IMR-90 (cell line): ENCODE measurements at regions not wholly inside any gene's neighbourhood (a gene's known extent, or its start where the extent isn't known, plus 50 kb on each side); places are given as distances from the start of the nearest gene placed in this dataset.
A peak's percentile ranks its signal among the peaks of the same experiment; 100 is the strongest.

ENCODE experiments used
- ATAC-seq: fragments of 200-7000 bp; cut with Tn5 transposase; 2 replicates; pipeline ENCODE4 v1.9.1; 2020; ENCODE audit warnings: low read depth, mild to moderate bottlenecking, moderate library complexity
- BruUV-seq: library from RNA; stranded (reverse); fragments of 400-500 nt; replicated peaks from 2 replicates; lab custom pipeline; 2021; lab: Mats Ljungman, UMichigan
- CTCF ChIA-PET: fragments of 300-600 bp; formaldehyde crosslinking; extraction: SDS; loops from one replicate; lab custom pipeline; 2021; ENCODE audit warnings: antibody characterized with exemption; lab: Yijun Ruan, JAX
- POLR2A ChIA-PET: fragments of 300-600 bp; sonication (Branson Sonifier 250); formaldehyde crosslinking; loops from one replicate; lab custom pipeline; 2022; ENCODE audit warnings: antibody characterized with exemption; ENCODE audit not compliant: unreplicated experiment; lab: Charles Lee
- DNase-seq: peaks from one replicate; pipeline ENCODE4 v3.0.0; 2013
- H2AFZ ChIP-seq: replicated peaks from 2 replicates; pipeline ENCODE3; 2013; ENCODE audit warnings: low read length, mild to moderate bottlenecking; ENCODE audit not compliant: poor library complexity
- H2AK5ac ChIP-seq: 2 replicates; pipeline ENCODE4 v1.6.1; 2013; ENCODE audit warnings: low read depth, low read length, inconsistent platforms
- H2AK9ac ChIP-seq: replicated peaks from 2 replicates; pipeline ENCODE3; 2013; ENCODE audit warnings: mild to moderate bottlenecking, low read depth, low read length, moderate library complexity; ENCODE audit not compliant: poor library complexity
- H2BK120ac ChIP-seq: 2 replicates; pipeline ENCODE4 v1.6.1; 2013; ENCODE audit warnings: low read depth, low read length, inconsistent platforms
- H2BK15ac ChIP-seq: 3 replicates; pipeline ENCODE4 v1.6.1; 2013; ENCODE audit warnings: low read depth, low read length, inconsistent platforms
- H2BK20ac ChIP-seq: 2 replicates; pipeline ENCODE4 v1.6.1; 2013; ENCODE audit warnings: low read depth, mild to moderate bottlenecking, inconsistent platforms, low read length, moderate library complexity
- H2BK5ac ChIP-seq: 2 replicates; pipeline ENCODE4 v1.6.1; 2013; ENCODE audit warnings: mild to moderate bottlenecking, low read depth, low read length, inconsistent platforms; ENCODE audit not compliant: poor library complexity, severe bottlenecking
- H3K14ac ChIP-seq: replicated peaks from 2 replicates; pipeline ENCODE4 v1.6.1; 2013; ENCODE audit warnings: low read depth, low read length, inconsistent platforms
- H3K18ac ChIP-seq: 2 replicates; pipeline ENCODE4 v1.6.1; 2013; ENCODE audit warnings: low read depth, low read length, control low read depth
- H3K23ac ChIP-seq: 2 replicates; pipeline ENCODE4 v1.6.1; 2013; ENCODE audit warnings: low read depth, low read length, inconsistent platforms
- H3K27ac ChIP-seq: 2 replicates; pipeline ENCODE4 v1.5.1; 2013; ENCODE audit warnings: mild to moderate bottlenecking, control low read depth, low read length; ENCODE audit not compliant: insufficient read depth
- H3K27me3 ChIP-seq: 2 replicates; pipeline ENCODE4 v1.6.1; 2013; ENCODE audit warnings: low read length; ENCODE audit not compliant: control insufficient read depth, insufficient read depth
- H3K36me3 ChIP-seq: 2 replicates; pipeline ENCODE4 v1.6.1; 2013; ENCODE audit warnings: low read length, mixed read lengths; ENCODE audit not compliant: control insufficient read depth, insufficient read depth
- H3K4ac ChIP-seq: 2 replicates; pipeline ENCODE4 v1.6.1; 2013; ENCODE audit warnings: low read depth, low read length, inconsistent platforms
- H3K4me1 ChIP-seq: 2 replicates; pipeline ENCODE4 v1.6.1; 2013; ENCODE audit warnings: low read length, mixed read lengths; ENCODE audit not compliant: control insufficient read depth, insufficient read depth
- H3K4me2 ChIP-seq: 2 replicates; pipeline ENCODE4 v1.6.1; 2013; ENCODE audit warnings: low read depth, mild to moderate bottlenecking, control low read depth, low read length, moderate library complexity
- H3K4me3 ChIP-seq: 2 replicates; pipeline ENCODE4 v1.5.1; 2013; ENCODE audit warnings: low read depth, mild to moderate bottlenecking, control low read depth, low read length, moderate library complexity; ENCODE audit not compliant: insufficient read depth
- H3K56ac ChIP-seq: 2 replicates; pipeline ENCODE4 v1.6.1; 2013; ENCODE audit warnings: low read length, inconsistent platforms; ENCODE audit not compliant: insufficient read depth; ENCODE audit errors: extremely low read depth
- H3K79me1 ChIP-seq, 2 experiments: 2 replicates each; pipeline ENCODE4 v1.6.1; 2013; ENCODE audit warnings: low read length in 2 of 2, inconsistent platforms in 1 of 2, low read depth in 1 of 2
- H3K9ac ChIP-seq: 2 replicates; pipeline ENCODE4 v1.6.1; 2013; ENCODE audit warnings: low read depth, low read length, control low read depth
- H3K9me1 ChIP-seq: 2 replicates; pipeline ENCODE4 v1.6.1; 2013; ENCODE audit warnings: low read length, inconsistent platforms; ENCODE audit not compliant: insufficient read depth
- H3K9me3 ChIP-seq: 2 replicates; pipeline ENCODE4 v1.6.1; 2013; ENCODE audit warnings: low read length; ENCODE audit not compliant: control insufficient read depth, insufficient read depth
- H4K20me1 ChIP-seq: 2 replicates; pipeline ENCODE4 v1.6.1; 2013; ENCODE audit warnings: low read length, inconsistent platforms; ENCODE audit not compliant: insufficient read depth
- H4K5ac ChIP-seq: 2 replicates; pipeline ENCODE4 v1.6.1; 2013; ENCODE audit warnings: mild to moderate bottlenecking, low read depth, low read length, control low read depth
- H4K8ac ChIP-seq, 2 experiments: 2 replicates each; pipeline ENCODE4 v1.6.1; 2013; ENCODE audit warnings: low read depth in 2 of 2, low read length in 2 of 2, control low read depth in 1 of 2, inconsistent platforms in 1 of 2
- H4K91ac ChIP-seq: 2 replicates; pipeline ENCODE4 v1.6.1; 2013; ENCODE audit warnings: low read depth, low read length, inconsistent platforms; ENCODE audit not compliant: insufficient read depth
- CTCF ChIP-seq: conservative IDR thresholded peaks from 2 replicates; pipeline ENCODE4 v1.5.1; 2012; ENCODE audit warnings: mild to moderate bottlenecking, low read depth, low read length, improper control_type of control experiment
- NFE2L2 ChIP-seq: fragments of 150-350 bp; IDR thresholded peaks from 2 replicates; pipeline ENCODE4 v1.6.1; 2016; ENCODE audit warnings: low read depth, mild to moderate bottlenecking, low read length
- RAD21 ChIP-seq: IDR thresholded peaks from 2 replicates; pipeline ENCODE4 v1.6.1; 2012; ENCODE audit warnings: low read length, improper control_type of control experiment
- WGBS, 2 experiments: methylation state at CpG; one replicate each; pipeline versions ENCODE4 v1.1.5 to v1.1.7; 2013; ENCODE audit warnings: missing lambda C conversion rate in 2 of 2; ENCODE audit not compliant: insufficient read length in 1 of 2; ENCODE audit errors: extremely low coverage in 2 of 2; 5-methylcytosine and 5-hydroxymethylcytosine counted together
- dilution Hi-C: fragments of 300-500 bp; cut with HindIII; formaldehyde crosslinking; loops from one replicate; pipeline ENCODE4 v1.14.3; 2018; ENCODE audit warnings: low sequenced_read_pairs; ENCODE audit not compliant: unreplicated experiment
- in situ Hi-C: fragments of 300-500 bp; cut with MboI; formaldehyde crosslinking; loops from 3 replicates; pipeline ENCODE4 v1.14.3; 2019; ENCODE audit warnings: low sequenced_read_pairs, inconsistent platforms, mixed read lengths
- intact Hi-C: fragments of 100-400 bp; cut with micrococcal nuclease; formaldehyde crosslinking; loops from 2 replicates; pipeline ENCODE4 v1.10.0; 2022

DNA sequence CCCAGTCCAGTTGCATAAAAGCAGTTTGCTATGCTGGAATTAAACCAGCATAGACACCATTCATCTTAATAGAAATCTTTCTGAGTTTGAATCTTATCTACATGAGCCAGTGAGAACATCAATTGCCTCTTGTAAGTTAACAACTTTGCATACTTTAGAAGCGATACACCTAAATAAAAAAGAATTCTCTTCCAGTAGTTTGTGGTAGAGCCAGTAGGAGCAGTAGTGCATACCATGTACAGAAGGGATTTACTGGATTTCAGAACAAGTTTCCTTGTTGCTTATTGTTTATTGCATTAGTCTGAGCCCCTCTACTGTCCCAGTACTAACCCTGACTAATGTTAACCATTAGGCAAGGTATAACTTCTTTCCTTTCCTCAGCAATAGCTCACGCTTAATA, 313.1 kb downstream of the TGFB2 start:
- H2BK15ac ChIP-seq: peak overlapping the region; percentile 51; the same call in 2 of the 3 replicates
- H3K36me3 ChIP-seq: no peaks in the 10 kb centered on the region
- no peak overlapping the region for H2AK9ac ChIP-seq
- no peak overlapping the region for H3K4me3 ChIP-seq
- H3K18ac ChIP-seq: no peak overlapping the region; the same call in 1 of the 2 replicates
- H4K91ac ChIP-seq: no peak overlapping the region
- intact Hi-C loops: no loop called here
- peak overlapping the region; percentile 77 for H2BK20ac ChIP-seq
- WGBS, 2 experiments: no CpG with 5 or more reads among the region's 2 CpGs
- H3K9ac ChIP-seq: no peak overlapping the region
- peak overlapping the region; percentile 16; the same call in 1 of the 2 replicates for H2BK120ac ChIP-seq
- DNase-seq (peak; percentile 61), ATAC-seq (peak; percentile 55)
- H2AFZ ChIP-seq: no peak overlapping the region
- 0 out of 2 replicates have a peak, but pooled peaks have one; percentile 6 for TF ChIP-seq RAD21
- TF ChIP-seq NFE2L2: no peak
- TF ChIP-seq CTCF: 0 out of 2 replicates have a peak, but pooled peaks have one; percentile 28
- H3K23ac ChIP-seq: no peak overlapping the region
- ChIA-PET CTCF (interaction anchor here (0.6 to 1.1 kb wide), 2 partner anchors 177 to 401 kb away, joined by 3 to 7 read pairs; no protein-coding TSS in a partner anchor), POLR2A (no interaction called here)
- no TSS peak for BruUV-seq
- peaks cover 12% of the 10 kb centered on the region for H3K4me1 ChIP-seq
- H3K9me1 ChIP-seq: peaks cover 10% of the 10 kb centered on the region; the same call in 1 of the 2 replicates
- dilution Hi-C loops: no loop called here
- H3K27me3 ChIP-seq: no peaks in the 10 kb centered on the region
- peak overlapping the region; percentile 11; the same call in 1 of the 2 replicates for H3K4ac ChIP-seq
- H4K5ac ChIP-seq: no peak overlapping the region
- peak overlapping the region; percentile 60 for H2BK5ac ChIP-seq
- no peaks in the 10 kb centered on the region for H3K79me1 ChIP-seq
- no peaks in the 10 kb centered on the region for H3K9me3 ChIP-seq
- in situ Hi-C loops: no loop called here
- H3K27ac ChIP-seq: no peak overlapping the region
- H2AK5ac ChIP-seq: no peak overlapping the region
- H3K4me2 ChIP-seq: no peak overlapping the region
- H3K14ac ChIP-seq: 0 out of 2 replicates have a peak overlapping the region, but pooled peaks have one; percentile 24
- H3K56ac ChIP-seq: no peak overlapping the region
- H4K20me1 ChIP-seq: no peaks in the 10 kb centered on the region
- H4K8ac ChIP-seq: peak overlapping the region in 1 of 2 experiments; percentile 31; a peak in 1 of 4 replicates
